Esophagus squamous epithelium (tissue), 4 donors: ENCODE measurements at regions not wholly inside any gene's neighbourhood (a gene's known extent, or its start where the extent isn't known, plus 50 kb on each side); places are given as distances from the start of the nearest gene placed in this dataset.

Source experiments
- POLR2A ChIP-seq, 4 donors: fragments of 450-650 bp; IDR thresholded peaks; one replicate each; pipeline ENCODE4 v1.6.1; 2017; ENCODE audit warnings: antibody characterized with exemption in 4 of 4, mild to moderate bottlenecking in 4 of 4, moderate library complexity in 3 of 4
- TF ChIP-seq, protein P1 (sequence below), 6 experiments: fragments of 450-650 bp in 4 of 6; fragments of 200-600 bp in 2 of 6; sonication (generic) in 2 of 6; IDR thresholded peaks; one replicate each; pipeline ENCODE4 v1.5.1; 2016 to 2019; ENCODE audit warnings: antibody characterized with exemption in 6 of 6, mild to moderate bottlenecking in 4 of 6, moderate library complexity in 4 of 6

GRCh38 chr3:109922856-109923255 is 585.5 kb upstream of the DPPA4 start:
- TF ChIP-seq, protein P1, sequence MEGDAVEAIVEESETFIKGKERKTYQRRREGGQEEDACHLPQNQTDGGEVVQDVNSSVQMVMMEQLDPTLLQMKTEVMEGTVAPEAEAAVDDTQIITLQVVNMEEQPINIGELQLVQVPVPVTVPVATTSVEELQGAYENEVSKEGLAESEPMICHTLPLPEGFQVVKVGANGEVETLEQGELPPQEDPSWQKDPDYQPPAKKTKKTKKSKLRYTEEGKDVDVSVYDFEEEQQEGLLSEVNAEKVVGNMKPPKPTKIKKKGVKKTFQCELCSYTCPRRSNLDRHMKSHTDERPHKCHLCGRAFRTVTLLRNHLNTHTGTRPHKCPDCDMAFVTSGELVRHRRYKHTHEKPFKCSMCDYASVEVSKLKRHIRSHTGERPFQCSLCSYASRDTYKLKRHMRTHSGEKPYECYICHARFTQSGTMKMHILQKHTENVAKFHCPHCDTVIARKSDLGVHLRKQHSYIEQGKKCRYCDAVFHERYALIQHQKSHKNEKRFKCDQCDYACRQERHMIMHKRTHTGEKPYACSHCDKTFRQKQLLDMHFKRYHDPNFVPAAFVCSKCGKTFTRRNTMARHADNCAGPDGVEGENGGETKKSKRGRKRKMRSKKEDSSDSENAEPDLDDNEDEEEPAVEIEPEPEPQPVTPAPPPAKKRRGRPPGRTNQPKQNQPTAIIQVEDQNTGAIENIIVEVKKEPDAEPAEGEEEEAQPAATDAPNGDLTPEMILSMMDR (IDR thresholded peaks at IDR 0.05), result no peak
- no peak for TF ChIP-seq POLR2A (IDR thresholded peaks at IDR 0.05)
